Endothelial cell of umbilical vein (primary cell): ENCODE measurements at regions not wholly inside any gene's neighbourhood (a gene's known extent, or its start where the extent isn't known, plus 50 kb on each side); places are given as distances from the start of the nearest gene placed in this dataset.

Source experiments
- CTCF ChIP-seq, 2 donors: IDR thresholded peaks; 1 replicate in 1 of 2; 2 replicates in 1 of 2; pipeline ENCODE4 v1.5.1; 2011; ENCODE audit warnings: low read length in 2 of 2, mild to moderate bottlenecking in 2 of 2, moderate library complexity in 2 of 2, control low read depth in 1 of 2, inconsistent platforms in 1 of 2, low read depth in 1 of 2; ENCODE audit not compliant: insufficient read depth in 1 of 2; ENCODE audit errors: extremely low read depth in 1 of 2
- EZH2 ChIP-seq: IDR thresholded peaks from 2 replicates; pipeline ENCODE4 v1.6.1; 2012; ENCODE audit warnings: borderline replicate concordance, low read depth, mild to moderate bottlenecking, moderate library complexity, low read length, inconsistent platforms; ENCODE audit not compliant: severe bottlenecking
- MAX ChIP-seq: IDR thresholded peaks from 2 replicates; pipeline ENCODE4 v1.6.1; 2011; ENCODE audit not compliant: insufficient read depth, insufficient read length
- MYC ChIP-seq: IDR thresholded peaks from one replicate; pipeline ENCODE4 v1.6.1; 2011; ENCODE audit warnings: mild to moderate bottlenecking, low read depth, low read length
- POLR2A ChIP-seq: IDR thresholded peaks from 2 replicates; pipeline ENCODE4 v1.6.1; 2012; ENCODE audit warnings: low read depth, mild to moderate bottlenecking, control low read depth, low read length
- POLR2AphosphoS5 ChIP-seq: IDR thresholded peaks from 2 replicates; pipeline ENCODE4 v1.6.1; 2012; ENCODE audit warnings: low read depth, mild to moderate bottlenecking, control low read depth, low read length, moderate library complexity; ENCODE audit not compliant: insufficient read depth

GRCh38 chr3:104582092-104582491, 784.6 kb upstream of the ALCAM start:
- TF ChIP-seq POLR2AphosphoS5: no peak
- TF ChIP-seq CTCF (IDR thresholded peaks at IDR 0.05; ENCODE audit: extremely low read depth in 1 of 2, insufficient read depth in 1 of 2, low read depth in 1 of 2, low read length in 2 of 2): no peak
- no peak for TF ChIP-seq EZH2
- TF ChIP-seq MAX: no peak
- TF ChIP-seq MYC: no peak
- TF ChIP-seq POLR2A: no peak
